ENCODE measurements at regions not wholly inside any gene's neighbourhood (a gene's known extent, or its start where the extent isn't known, plus 50 kb on each side); places are given as distances from the start of the nearest gene placed in this dataset.
"Not testable (repeated sequence)": the region's sequence is repeated elsewhere in the genome, so short reads cannot be mapped to it uniquely, and the experiment has no call there.

GRCh38 chr2:89148256-89148655 lies 456.8 kb downstream of the RPIA start:
- not testable (repeated sequence) for H3K27ac ChIP-seq (ENCODE audit: low read depth, low read length); H3K9me3 ChIP-seq (ENCODE audit: low read length); H3K4me1 Mint-ChIP-seq

GRCh38 chr2:89151699-89152098 lies 460.2 kb downstream of the RPIA start:
- H3K9me3 ChIP-seq (ENCODE audit: low read length); H3K4me3 Mint-ChIP-seq; H3K27ac ChIP-seq (ENCODE audit: low read depth, low read length); H3K27me3 ChIP-seq (ENCODE audit: insufficient read depth, low read length, poor library complexity, severe bottlenecking); POLR2A ChIA-PET; H3K9me3 Mint-ChIP-seq; H3K36me3 Mint-ChIP-seq; H3K36me3 ChIP-seq (ENCODE audit: insufficient read depth, low read length); H3K4me3 ChIP-seq (ENCODE audit: low read length); DNase-seq; CTCF ChIA-PET; H3K4me1 Mint-ChIP-seq; H3K4me1 ChIP-seq (ENCODE audit: insufficient read depth, low read length); H3K27ac Mint-ChIP-seq: not testable (repeated sequence)
- peaks cover 5 to 13% of the 10 kb centered on the region in 2 donors for H3K27me3 Mint-ChIP-seq

More at GRCh38 chr2:89148256-89148655, 456.8 kb downstream of the RPIA start:
- POLR2A ChIA-PET; H3K4me1 ChIP-seq (ENCODE audit: insufficient read depth, low read length); H3K36me3 ChIP-seq (ENCODE audit: insufficient read depth, low read length); CTCF ChIA-PET; H3K4me3 Mint-ChIP-seq; H3K9me3 Mint-ChIP-seq; DNase-seq; H3K27me3 ChIP-seq (ENCODE audit: insufficient read depth, low read length, poor library complexity, severe bottlenecking); H3K36me3 Mint-ChIP-seq; H3K4me3 ChIP-seq (ENCODE audit: low read length); H3K27ac Mint-ChIP-seq: not testable (repeated sequence)
- peaks cover 5 to 16% of the 10 kb centered on the region in 2 donors for H3K27me3 Mint-ChIP-seq

GRCh38 chr2:89152501-89152900 lies 461.0 kb downstream of the RPIA start:
- H3K4me3 ChIP-seq (ENCODE audit: low read length); H3K36me3 ChIP-seq (ENCODE audit: insufficient read depth, low read length); H3K27ac ChIP-seq (ENCODE audit: low read depth, low read length); POLR2A ChIA-PET; CTCF ChIA-PET; H3K9me3 ChIP-seq (ENCODE audit: low read length); H3K4me3 Mint-ChIP-seq; H3K9me3 Mint-ChIP-seq; DNase-seq; H3K36me3 Mint-ChIP-seq; H3K4me1 Mint-ChIP-seq; H3K4me1 ChIP-seq (ENCODE audit: insufficient read depth, low read length); H3K27ac Mint-ChIP-seq; H3K27me3 ChIP-seq (ENCODE audit: insufficient read depth, low read length, poor library complexity, severe bottlenecking): not testable (repeated sequence)
- H3K27me3 Mint-ChIP-seq, result peaks cover 2 to 13% of the 10 kb centered on the region in 2 donors

DNA sequence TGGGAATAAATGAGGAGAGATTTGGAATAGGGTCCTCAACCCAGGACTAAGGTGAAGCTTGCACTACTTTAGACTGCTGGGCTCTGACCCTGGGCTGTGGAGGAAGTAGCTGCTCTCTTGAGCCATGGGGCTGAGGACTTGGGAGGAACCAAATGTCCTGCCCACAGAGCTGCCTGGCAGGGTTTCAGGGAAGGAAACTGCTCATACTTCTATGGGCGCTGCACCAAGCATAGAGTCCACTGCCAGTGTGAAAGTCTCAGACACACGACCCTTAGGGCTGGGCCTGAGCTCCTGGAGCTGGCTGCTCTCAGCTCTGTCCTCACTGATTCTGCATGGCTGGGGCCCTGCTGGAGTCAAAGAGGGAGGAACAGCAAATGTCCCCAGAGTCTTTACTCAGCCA lies 461.7 kb downstream of the RPIA start:
- H3K27ac ChIP-seq (ENCODE audit: low read depth, low read length); H3K4me1 ChIP-seq (ENCODE audit: insufficient read depth, low read length); H3K4me3 Mint-ChIP-seq; H3K36me3 ChIP-seq (ENCODE audit: insufficient read depth, low read length); H3K27me3 Mint-ChIP-seq; H3K4me3 ChIP-seq (ENCODE audit: low read length); POLR2A ChIA-PET; H3K4me1 Mint-ChIP-seq; DNase-seq; CTCF ChIA-PET; H3K27ac Mint-ChIP-seq; H3K9me3 ChIP-seq (ENCODE audit: low read length); H3K27me3 ChIP-seq (ENCODE audit: insufficient read depth, low read length, poor library complexity, severe bottlenecking); H3K36me3 Mint-ChIP-seq; H3K9me3 Mint-ChIP-seq: not testable (repeated sequence)

DNA sequence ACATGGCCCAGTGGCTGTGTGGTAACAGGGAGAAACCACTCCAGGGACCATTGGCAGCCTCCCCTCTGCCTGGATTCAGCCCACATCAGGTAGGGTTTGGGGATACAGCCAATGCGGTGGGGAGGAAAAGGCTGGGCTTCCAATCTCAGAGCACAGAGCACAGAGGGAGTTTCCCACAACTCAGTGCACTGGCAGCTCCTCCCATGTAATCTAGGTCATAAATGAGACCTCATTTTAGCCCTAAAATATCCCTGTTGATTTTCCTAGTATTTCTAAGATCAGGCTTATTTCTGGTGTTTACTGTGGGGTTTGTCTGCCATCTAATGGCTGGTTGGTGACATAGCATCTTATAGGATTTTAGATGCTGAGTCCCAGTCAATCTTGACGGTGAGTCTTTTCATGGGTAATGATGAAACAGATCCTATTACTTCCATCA lies 462.8 kb downstream of the RPIA start:
- H3K4me1 Mint-ChIP-seq; H3K27ac ChIP-seq (ENCODE audit: low read depth, low read length); H3K9me3 ChIP-seq (ENCODE audit: low read length); H3K36me3 ChIP-seq (ENCODE audit: insufficient read depth, low read length); POLR2A ChIA-PET; H3K27me3 Mint-ChIP-seq; H3K4me1 ChIP-seq (ENCODE audit: insufficient read depth, low read length); CTCF ChIA-PET; H3K27ac Mint-ChIP-seq; H3K27me3 ChIP-seq (ENCODE audit: insufficient read depth, low read length, poor library complexity, severe bottlenecking); H3K36me3 Mint-ChIP-seq; DNase-seq; H3K9me3 Mint-ChIP-seq; H3K4me3 Mint-ChIP-seq; H3K4me3 ChIP-seq (ENCODE audit: low read length): not testable (repeated sequence)

DNA sequence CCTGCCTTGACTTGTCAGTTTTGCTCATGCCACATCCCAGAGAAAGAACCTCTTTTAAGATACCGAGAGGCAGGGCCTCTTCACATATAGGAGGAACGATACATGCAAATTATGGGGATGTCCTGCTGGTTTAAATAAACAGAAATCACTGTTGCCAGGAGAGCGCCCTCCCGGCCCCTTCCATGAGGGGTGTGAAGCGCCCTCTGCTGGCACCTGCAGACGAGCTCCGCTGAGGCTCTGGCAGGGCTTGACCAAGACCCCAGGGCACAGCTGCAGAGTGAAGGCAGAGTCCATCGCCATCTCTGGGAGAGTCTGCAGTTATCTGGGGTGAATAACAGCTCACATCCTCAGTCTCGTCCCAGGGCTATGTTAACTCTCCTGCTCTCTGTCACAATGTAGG lies 468.8 kb downstream of the RPIA start:
- H3K4me1 Mint-ChIP-seq; DNase-seq; CTCF ChIA-PET; H3K4me1 ChIP-seq (ENCODE audit: insufficient read depth, low read length); H3K4me3 ChIP-seq (ENCODE audit: low read length); H3K9me3 ChIP-seq (ENCODE audit: low read length); H3K4me3 Mint-ChIP-seq; H3K36me3 Mint-ChIP-seq; H3K27me3 ChIP-seq (ENCODE audit: insufficient read depth, low read length, poor library complexity, severe bottlenecking); H3K36me3 ChIP-seq (ENCODE audit: insufficient read depth, low read length); H3K27ac Mint-ChIP-seq; H3K27ac ChIP-seq (ENCODE audit: low read depth, low read length); POLR2A ChIA-PET; H3K27me3 Mint-ChIP-seq; H3K9me3 Mint-ChIP-seq: not testable (repeated sequence)

DNA sequence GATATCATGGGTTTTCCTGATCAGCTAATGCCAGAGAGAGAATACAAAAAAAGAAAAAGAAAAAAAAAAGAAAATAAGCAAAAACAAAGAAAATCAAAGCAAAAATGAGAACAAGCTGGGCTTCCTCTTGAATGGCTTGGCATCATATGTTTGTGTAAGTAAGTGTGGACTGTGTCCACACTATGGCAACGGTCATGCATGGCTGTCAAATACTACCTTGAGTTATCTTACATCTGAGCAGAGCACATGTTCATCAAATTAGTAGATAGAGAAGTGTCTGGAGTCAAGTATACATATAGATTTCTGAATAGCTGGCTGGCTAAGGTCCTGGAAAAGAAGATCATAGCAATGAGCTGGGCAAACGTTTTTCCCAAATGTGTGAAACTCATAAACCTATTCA lies 470.2 kb downstream of the RPIA start:
- DNase-seq; H3K36me3 ChIP-seq (ENCODE audit: insufficient read depth, low read length); H3K4me3 ChIP-seq (ENCODE audit: low read length); H3K4me1 ChIP-seq (ENCODE audit: insufficient read depth, low read length); H3K36me3 Mint-ChIP-seq; POLR2A ChIA-PET; H3K27ac ChIP-seq (ENCODE audit: low read depth, low read length); CTCF ChIA-PET; H3K4me1 Mint-ChIP-seq; H3K27ac Mint-ChIP-seq; H3K27me3 Mint-ChIP-seq; H3K9me3 ChIP-seq (ENCODE audit: low read length); H3K9me3 Mint-ChIP-seq; H3K4me3 Mint-ChIP-seq; H3K27me3 ChIP-seq (ENCODE audit: insufficient read depth, low read length, poor library complexity, severe bottlenecking): not testable (repeated sequence)

DNA sequence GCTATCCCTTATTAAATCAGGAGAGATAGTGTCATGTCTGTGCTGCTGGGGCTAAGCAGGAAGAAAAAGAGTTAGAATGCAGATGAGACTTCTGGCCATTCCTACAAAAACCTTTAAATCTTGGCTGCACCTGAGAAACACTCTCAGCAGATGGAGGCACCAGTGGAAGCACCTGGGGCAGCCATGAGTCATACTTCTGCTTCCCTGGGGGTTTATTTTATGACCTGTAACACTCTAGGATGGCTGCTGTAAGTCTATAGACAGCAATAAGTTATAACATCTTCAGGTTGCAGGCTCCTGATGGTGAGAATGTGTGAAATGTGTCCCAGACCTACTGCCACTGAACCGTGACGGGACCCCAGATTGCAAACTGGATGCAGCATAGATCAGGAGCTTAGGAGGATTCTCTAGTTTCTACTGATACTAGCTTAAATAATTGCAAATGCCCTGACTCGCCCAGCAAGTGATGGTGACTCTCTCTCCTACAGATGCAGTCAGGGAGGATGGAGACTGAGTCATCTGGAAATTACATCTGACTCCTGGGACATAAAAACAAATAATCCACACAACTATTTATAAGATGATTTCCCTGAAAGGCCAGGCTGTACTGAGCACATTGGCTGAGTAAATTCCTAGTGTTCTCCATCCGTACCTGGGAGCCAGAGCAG lies 479.2 kb downstream of the RPIA start:
- H3K4me1 Mint-ChIP-seq; H3K4me3 Mint-ChIP-seq; H3K27me3 Mint-ChIP-seq; H3K9me3 ChIP-seq (ENCODE audit: low read length); CTCF ChIA-PET; H3K27me3 ChIP-seq (ENCODE audit: insufficient read depth, low read length, poor library complexity, severe bottlenecking); H3K4me1 ChIP-seq (ENCODE audit: insufficient read depth, low read length); DNase-seq; H3K9me3 Mint-ChIP-seq; POLR2A ChIA-PET; H3K27ac Mint-ChIP-seq; H3K36me3 Mint-ChIP-seq; H3K4me3 ChIP-seq (ENCODE audit: low read length); H3K27ac ChIP-seq (ENCODE audit: low read depth, low read length); H3K36me3 ChIP-seq (ENCODE audit: insufficient read depth, low read length): not testable (repeated sequence)

- H3K9me3 Mint-ChIP-seq; CTCF ChIA-PET; POLR2A ChIA-PET; H3K4me1 Mint-ChIP-seq; H3K4me3 Mint-ChIP-seq; DNase-seq; H3K4me3 ChIP-seq (ENCODE audit: low read length); H3K27me3 ChIP-seq (ENCODE audit: insufficient read depth, low read length, poor library complexity, severe bottlenecking); H3K4me1 ChIP-seq (ENCODE audit: insufficient read depth, low read length); H3K27me3 Mint-ChIP-seq; H3K27ac Mint-ChIP-seq; H3K27ac ChIP-seq (ENCODE audit: low read depth, low read length); H3K9me3 ChIP-seq (ENCODE audit: low read length); H3K36me3 ChIP-seq (ENCODE audit: insufficient read depth, low read length); H3K36me3 Mint-ChIP-seq: not testable (repeated sequence)
Observed at GRCh38 chr2:89171174-89171519, 479.7 kb downstream of the RPIA start.
